ENCODE measurements at regions not wholly inside any gene's neighbourhood (a gene's known extent, or its start where the extent isn't known, plus 50 kb on each side); places are given as distances from the start of the nearest gene placed in this dataset.

DNA sequence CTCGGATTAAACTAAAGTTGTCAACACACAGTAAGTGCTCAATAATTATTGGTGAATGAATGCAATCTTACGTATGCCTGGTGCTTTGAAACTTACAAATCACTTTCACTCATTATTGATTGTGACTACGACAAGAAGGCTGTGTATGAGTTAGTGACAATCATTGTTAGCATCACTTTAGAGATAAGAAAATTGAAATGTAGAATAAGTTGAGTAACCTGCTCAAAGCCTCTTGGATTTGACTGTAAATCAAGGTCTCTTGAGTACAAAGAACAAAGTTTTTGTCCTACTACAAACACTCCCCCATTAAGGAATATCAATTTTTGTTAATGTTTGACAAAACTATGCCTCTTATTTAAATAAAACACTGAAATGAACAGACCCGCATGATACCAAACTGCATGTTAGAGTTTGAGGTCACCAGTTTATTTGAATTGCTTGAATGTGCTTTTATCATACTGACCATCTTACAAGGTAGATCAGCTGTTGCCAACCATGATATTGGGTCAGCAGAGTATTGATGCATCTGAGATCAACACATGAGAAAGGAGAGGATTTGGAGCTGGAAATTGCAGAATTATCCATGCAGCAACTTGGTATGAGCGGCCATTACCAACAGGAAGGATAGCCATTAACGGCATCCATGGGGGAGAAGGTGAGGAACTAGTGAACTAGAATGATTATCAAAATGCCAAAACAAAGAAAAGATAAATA is 142.1 kb downstream of the IRS1 start:
- no peaks in the 10 kb centered on the region for H3K9me3 ChIP-seq
- DNase-seq: no peak
- 93% methylated on average over 6 of the region's 6 CpGs for WGBS, 2 donors
- H3K27ac ChIP-seq: no peak overlapping the region
- H3K4me3 ChIP-seq: no peak overlapping the region
- H3K27me3 ChIP-seq: no peaks in the 10 kb centered on the region
- no peaks in the 10 kb centered on the region for H3K36me3 ChIP-seq (ENCODE audit: low read depth, missing control alignments)
- intact Hi-C loops (cut with DNase I; ENCODE audit: low total_unique reads): no loop called here
- peaks cover 3% of the 10 kb centered on the region for H3K4me1 ChIP-seq
- TF ChIP-seq, protein P1, sequence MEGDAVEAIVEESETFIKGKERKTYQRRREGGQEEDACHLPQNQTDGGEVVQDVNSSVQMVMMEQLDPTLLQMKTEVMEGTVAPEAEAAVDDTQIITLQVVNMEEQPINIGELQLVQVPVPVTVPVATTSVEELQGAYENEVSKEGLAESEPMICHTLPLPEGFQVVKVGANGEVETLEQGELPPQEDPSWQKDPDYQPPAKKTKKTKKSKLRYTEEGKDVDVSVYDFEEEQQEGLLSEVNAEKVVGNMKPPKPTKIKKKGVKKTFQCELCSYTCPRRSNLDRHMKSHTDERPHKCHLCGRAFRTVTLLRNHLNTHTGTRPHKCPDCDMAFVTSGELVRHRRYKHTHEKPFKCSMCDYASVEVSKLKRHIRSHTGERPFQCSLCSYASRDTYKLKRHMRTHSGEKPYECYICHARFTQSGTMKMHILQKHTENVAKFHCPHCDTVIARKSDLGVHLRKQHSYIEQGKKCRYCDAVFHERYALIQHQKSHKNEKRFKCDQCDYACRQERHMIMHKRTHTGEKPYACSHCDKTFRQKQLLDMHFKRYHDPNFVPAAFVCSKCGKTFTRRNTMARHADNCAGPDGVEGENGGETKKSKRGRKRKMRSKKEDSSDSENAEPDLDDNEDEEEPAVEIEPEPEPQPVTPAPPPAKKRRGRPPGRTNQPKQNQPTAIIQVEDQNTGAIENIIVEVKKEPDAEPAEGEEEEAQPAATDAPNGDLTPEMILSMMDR (IDR thresholded peaks at IDR 0.05): no peak
- TF ChIP-seq POLR2A (IDR thresholded peaks at IDR 0.05): no peak

- Histone ChIP-seq H3K27ac (no peak overlapping the region), H3K4me1 (peaks cover 3% of the 10 kb centered on the region), H3K27me3 (no peaks in the 10 kb centered on the region), H3K4me3 (no peak overlapping the region), H3K9me3 (no peaks in the 10 kb centered on the region), H3K36me3 (ENCODE audit: low read depth, missing control alignments) (no peaks in the 10 kb centered on the region)
- TF ChIP-seq POLR2A (IDR thresholded peaks at IDR 0.05): no peak
- TF ChIP-seq, protein P1 (IDR thresholded peaks at IDR 0.05): no peak
- WGBS, 2 donors: 64 to 66% methylated on average over 4 of the region's 4 CpGs
- intact Hi-C loops (cut with DNase I; ENCODE audit: low total_unique reads): no loop called here
- no peak for DNase-seq
These were observed 143.3 kb downstream of the IRS1 start for GRCh38 chr2:226656367-226656766.

- WGBS, 2 donors: 43 to 48% methylated on average over 1 of the region's 1 CpG
- Histone ChIP-seq H3K4me3 (no peak overlapping the region), H3K36me3 (ENCODE audit: low read depth, missing control alignments) (no peaks in the 10 kb centered on the region), H3K27me3 (no peaks in the 10 kb centered on the region), H3K27ac (no peak overlapping the region), H3K9me3 (no peaks in the 10 kb centered on the region), H3K4me1 (peaks cover 3% of the 10 kb centered on the region)
- TF ChIP-seq POLR2A (IDR thresholded peaks at IDR 0.05): no peak
- TF ChIP-seq, protein P1 (IDR thresholded peaks at IDR 0.05): no peak
- DNase-seq: no peak
- intact Hi-C loops (cut with DNase I; ENCODE audit: low total_unique reads): no loop called here
These were observed 143.7 kb downstream of the IRS1 start for GRCh38 chr2:226655871-226656270.

- TF ChIP-seq POLR2A (IDR thresholded peaks at IDR 0.05): no peak
- TF ChIP-seq, protein P1 (IDR thresholded peaks at IDR 0.05): no peak
These were observed 146.4 kb downstream of the IRS1 start for GRCh38 chr2:226652983-226653765.

More at GRCh38 chr2:226652983-226653765, 146.4 kb downstream of the IRS1 start:
- no peak overlapping the region for H3K4me3 ChIP-seq
- no peaks in the 10 kb centered on the region for H3K9me3 ChIP-seq
- no peaks in the 10 kb centered on the region for H3K36me3 ChIP-seq (ENCODE audit: low read depth, missing control alignments)
- intact Hi-C loops (cut with DNase I; ENCODE audit: low total_unique reads): no loop called here
- H3K4me1 ChIP-seq: peaks cover 10% of the 10 kb centered on the region
- WGBS, 2 donors: 96 to 100% methylated on average over 1 of the region's 1 CpG
- no peak for DNase-seq
- no peak overlapping the region for H3K27ac ChIP-seq
- H3K27me3 ChIP-seq: no peaks in the 10 kb centered on the region

All from testis (tissue), 2 donors.